Dedifferentiated amniotic fluid mesenchymal stem cell (primary cell): ENCODE measurements at regions not wholly inside any gene's neighbourhood (a gene's known extent, or its start where the extent isn't known, plus 50 kb on each side); places are given as distances from the start of the nearest gene placed in this dataset.
A peak's percentile ranks its signal among the peaks of the same experiment; 100 is the strongest.
"Not testable (repeated sequence)": the region's sequence is repeated elsewhere in the genome, so short reads cannot be mapped to it uniquely, and the experiment has no call there.

ENCODE experiments used
- DNase-seq: peaks from one replicate; pipeline ENCODE4 v3.0.0-alpha.2; 2016; ENCODE audit errors: extremely low spot score

DNA sequence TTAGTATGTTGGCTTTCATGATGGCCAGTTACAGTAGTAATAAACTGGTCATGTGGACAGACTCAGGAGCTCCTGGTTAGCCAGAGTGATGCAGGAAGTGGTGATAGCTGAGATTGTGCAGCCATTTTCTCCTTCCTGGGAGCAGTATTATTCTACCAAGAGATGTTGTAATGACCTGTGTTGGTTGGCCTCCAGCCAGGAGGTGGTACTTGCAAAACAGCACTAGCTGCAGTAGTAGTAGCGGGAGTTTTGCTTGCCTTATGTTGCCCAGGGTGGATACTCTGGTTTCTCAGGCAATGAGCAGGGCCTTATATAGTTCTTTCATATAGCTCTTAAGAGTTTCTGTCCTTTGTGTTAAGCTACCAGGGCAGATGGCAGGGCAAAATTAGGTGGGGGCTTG is 998.8 kb downstream of the GLUD2 start:
- DNase-seq: no peak

- DNase-seq: no peak
These were observed 999.4 kb downstream of the GLUD2 start for GRCh38 chrX:122046815-122047214.

DNA sequence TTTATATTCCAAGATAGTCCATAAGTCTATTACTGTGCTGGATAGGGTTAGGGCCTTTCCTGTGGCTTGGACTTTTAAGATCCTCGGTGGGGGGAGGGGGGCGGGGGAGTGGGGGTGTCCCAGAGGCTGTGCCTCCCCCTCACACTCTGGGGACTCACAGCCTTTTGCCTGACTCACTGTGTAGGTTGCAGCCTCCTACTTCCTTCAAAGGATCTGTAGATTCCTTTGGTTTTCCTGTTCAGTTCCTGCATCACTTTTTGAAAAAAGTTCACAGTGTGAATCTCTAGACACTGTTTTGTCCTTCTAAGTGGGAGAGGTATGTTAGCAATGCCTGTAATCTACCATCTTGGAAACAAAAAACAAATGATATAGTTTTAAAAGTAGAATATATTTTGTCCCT is 999.9 kb downstream of the GLUD2 start:
- DNase-seq: no peak

- DNase-seq: no peak
These were observed 1008.0 kb downstream of the GLUD2 start for GRCh38 chrX:122055460-122055859.

DNA sequence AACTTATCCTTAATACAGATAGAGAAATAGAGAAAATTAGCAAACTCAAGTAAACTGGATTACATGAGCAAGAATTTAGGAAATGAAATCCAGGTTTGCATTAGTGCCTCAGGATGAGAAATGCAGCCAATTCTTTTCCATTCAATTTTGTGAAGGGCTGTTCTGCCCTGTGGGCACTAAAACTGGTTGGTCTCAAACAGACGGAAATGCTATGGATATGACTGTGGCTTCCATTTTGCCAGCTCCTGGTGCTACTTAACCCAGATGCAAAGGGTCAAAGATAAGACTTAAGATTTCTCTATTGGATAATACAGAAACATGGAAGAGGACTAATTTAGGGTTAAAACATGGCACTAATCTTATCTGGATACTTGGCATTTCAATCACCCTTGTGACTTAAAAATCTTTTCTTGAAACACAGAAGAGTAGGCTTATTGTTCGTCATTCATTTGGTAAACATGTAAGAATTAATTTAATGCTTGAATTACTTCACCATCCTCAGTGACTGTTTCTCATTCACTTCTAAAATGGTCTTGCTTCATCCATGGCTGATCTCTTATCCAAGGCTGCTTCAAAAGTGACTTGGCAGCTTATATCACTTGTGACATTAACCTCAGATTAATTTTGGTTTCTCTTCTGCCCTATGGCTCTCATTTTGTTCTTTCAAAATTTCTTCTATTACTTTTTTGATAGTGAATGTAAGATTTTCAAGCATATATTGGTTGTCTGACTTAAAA is 1008.7 kb downstream of the GLUD2 start:
- no peak for DNase-seq

- DNase-seq: no peak
These were observed 1028.8 kb downstream of the GLUD2 start for GRCh38 chrX:122076241-122076640.

DNA sequence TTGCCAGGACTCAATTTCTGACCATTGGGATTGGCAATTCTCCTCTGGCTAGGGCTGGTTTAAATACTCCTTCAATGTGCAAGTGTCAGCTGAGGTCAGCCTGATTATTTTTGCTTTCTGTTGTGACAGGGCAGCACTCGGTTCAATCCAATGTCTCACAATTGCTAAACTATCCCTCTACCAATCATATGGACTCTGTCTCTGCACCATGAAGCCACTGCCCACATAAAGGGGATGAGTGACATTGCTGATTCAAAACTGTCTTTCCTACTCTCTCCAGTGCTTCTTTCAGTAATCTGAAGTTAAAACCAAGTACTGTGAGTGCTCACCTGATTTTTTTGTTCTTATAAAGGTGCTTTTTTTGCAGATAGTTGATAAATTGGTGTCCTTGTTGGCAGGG is 1030.7 kb downstream of the GLUD2 start:
- no peak for DNase-seq

DNA sequence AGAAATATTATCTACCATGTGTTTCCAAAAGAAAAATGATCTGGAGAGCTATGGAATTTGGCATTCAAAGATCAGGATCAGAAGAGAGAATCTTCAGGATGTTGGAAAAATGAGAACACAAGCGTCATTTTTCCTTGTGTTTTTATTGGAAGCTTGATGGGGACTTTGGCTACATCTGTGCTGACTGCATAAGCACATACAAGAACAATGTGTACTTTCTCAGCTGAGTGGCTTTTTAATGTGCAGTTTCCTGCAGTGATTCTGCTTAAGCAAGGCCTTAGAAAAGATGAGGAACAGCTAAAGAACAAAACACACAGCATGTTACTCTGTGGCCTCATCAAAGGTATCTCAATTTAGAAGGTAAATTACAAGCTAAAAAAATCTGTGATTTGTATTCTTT is 1039.9 kb downstream of the GLUD2 start:
- DNase-seq: no peak

DNA sequence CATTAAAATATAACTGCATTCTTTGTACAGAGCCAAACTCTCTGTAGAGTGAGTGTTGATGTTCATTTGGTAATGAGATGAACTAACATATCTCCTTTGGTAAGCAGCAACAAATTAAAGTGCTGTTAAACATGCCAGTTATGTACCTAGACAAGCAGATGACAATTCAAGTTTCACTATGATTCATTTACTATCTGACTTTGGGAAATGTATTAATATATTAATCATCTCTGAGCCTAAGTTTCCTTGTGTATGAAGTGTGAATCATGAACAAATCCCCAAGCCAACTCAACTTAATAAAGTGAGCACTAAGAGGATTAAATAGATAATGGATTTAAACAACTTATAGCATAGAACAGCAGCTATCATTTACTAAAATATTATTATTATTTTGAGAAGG is 1044.2 kb downstream of the GLUD2 start:
- no peak for DNase-seq

- DNase-seq: no peak
These were observed 1045.0 kb downstream of the GLUD2 start for GRCh38 chrX:122092360-122092759.

GRCh38 chrX:122092978-122093377 is 1045.6 kb downstream of the GLUD2 start:
- DNase-seq: no peak

GRCh38 chrX:122094611-122095010 is 1047.2 kb downstream of the GLUD2 start:
- no peak for DNase-seq

DNA sequence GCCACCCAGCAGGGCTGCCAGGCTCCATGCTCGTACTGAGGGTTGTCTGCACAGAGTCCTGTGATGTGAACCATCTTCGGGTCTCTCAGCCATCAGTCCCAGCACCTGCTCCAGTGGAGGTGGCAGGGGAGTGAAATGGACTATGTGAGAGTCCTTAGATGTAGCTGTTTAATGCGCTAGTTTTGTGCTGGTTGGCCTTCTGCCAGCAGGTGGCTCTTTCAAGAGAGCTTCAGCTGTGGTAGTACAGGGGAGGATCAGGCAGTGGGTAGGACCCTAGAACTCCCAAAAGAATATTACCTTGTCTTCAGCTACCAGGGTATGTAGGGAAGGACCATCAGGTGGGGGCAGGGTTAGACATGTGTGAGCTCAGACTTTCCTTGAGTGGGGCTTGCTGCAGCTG is 1066.0 kb downstream of the GLUD2 start:
- no peak for DNase-seq

DNA sequence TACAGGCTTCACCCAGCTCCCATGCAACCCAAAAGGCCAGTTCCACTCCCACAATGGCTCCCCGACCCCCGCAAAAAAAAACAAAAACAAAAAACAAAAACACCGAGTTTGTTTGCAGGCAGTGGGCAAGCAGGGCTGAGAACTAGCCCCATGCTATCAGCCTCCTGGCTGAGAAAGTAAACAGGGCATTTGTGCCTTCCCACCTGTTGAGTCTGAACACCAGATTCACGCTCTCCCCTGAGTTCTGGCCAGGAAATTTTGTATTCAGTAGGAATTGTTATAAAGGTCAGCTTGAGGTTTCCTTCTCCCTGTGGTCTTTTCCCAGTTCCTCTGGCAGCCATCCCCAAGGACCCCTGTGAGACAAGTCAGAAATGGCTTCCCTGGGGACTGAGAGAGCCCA is 1066.5 kb downstream of the GLUD2 start:
- no peak for DNase-seq

DNA sequence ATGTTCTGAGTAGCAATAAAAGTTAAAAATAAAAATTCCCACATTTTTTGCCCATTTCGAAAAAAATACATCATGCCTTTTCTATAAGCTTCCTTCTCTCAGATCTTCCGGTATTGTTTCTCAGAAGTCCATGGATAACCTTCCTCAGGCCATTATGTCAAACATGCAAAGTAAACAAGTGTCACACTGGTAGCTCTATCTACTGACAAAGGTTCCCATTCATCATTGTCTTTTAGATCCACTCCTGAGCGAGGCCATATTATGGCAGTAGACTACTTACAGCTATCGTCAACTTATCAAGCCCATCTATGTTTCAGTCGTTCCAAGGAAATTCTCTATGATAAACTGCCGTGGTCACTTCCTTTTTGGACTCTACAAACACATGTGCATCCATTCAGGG is 1068.2 kb downstream of the GLUD2 start:
- DNase-seq: no peak

DNA sequence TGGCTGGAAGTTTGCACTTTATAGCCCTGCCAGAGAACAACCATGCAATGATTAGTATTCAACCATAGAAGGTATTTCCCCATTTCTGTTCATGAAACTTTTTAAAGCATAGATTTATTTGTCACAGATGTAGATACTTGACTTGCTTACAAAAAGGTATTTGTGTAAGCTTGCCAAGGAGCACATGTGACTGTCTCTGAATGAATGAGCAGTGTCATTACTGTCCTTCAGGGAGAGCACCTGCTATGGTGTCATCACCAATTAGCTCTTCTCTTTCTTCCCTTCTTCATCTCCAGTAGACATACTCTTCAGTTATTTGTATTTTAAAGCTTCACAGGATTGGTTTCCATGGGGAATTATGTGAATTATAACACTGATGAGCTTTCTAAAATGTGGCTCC is 1064.7 kb upstream of the GRIA3 start:
- DNase-seq: no peak

GRCh38 chrX:122122274-122122673 is 1061.8 kb upstream of the GRIA3 start:
- no peak for DNase-seq

DNA sequence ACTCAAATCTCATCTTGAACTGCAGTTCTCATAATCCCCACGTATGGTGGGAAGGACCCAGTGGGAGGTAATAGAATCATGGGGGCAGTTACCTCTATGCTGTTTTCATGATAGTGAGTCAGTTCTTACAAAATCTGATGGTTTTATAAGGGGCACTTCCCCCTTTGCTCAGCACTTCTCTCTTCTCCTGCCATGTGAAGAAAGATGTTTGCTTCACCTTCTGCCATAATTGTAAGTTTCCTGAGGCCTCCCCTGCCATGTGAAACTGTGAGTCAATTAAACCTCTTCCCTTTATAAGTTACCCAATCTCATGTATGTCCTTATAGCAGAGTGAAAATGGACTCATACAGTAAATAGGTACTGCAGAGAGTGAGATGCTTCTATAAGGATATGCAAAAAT is 1050.6 kb upstream of the GRIA3 start:
- DNase-seq: no peak

DNA sequence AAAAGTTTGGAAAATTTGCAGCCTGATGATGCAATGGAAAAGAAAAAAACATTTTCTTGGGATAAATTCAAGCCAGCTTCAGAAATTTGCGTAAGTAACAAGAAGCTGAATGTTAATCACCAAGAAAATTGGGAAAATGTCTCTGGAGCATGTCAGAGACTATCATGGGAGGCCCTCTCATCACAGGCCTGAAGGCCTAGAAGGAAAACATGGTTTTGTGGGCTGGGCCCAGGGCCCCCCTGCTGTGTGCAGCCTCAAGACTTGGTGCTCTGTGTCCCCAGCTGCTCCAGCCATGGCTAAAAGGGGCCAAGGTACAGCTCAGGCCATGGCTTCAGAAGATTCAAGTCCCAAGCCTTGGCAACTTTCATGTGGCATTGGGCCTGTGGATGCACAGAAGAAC is 1049.8 kb upstream of the GRIA3 start:
- peak; percentile 26 for DNase-seq

GRCh38 chrX:122135070-122135469 is 1049.0 kb upstream of the GRIA3 start:
- DNase-seq: no peak

DNA sequence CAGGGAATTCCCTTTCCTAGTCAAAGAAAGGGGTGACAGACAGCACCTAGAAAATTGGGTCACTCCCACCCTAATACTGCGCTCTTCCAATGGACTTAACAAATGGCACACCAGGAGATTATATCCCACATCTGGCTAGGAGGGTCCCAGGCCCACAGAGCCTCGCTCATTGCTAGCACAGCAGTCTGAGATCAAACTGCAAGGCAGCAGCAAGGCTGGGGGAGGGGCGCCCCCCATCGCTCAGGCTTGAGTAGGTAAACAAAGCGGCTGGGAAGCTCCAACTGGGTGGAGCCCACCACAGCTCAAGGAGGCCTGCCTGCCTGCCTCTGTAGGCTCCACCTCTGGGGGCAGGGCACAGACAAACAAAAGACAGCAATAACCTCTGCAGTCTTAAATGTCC is 1043.9 kb upstream of the GRIA3 start:
- DNase-seq: not testable (repeated sequence)

GRCh38 chrX:122154019-122154418 is 1030.1 kb upstream of the GRIA3 start:
- no peak for DNase-seq

- DNase-seq: no peak
These were observed 1015.8 kb upstream of the GRIA3 start for GRCh38 chrX:122168241-122168640.

DNA sequence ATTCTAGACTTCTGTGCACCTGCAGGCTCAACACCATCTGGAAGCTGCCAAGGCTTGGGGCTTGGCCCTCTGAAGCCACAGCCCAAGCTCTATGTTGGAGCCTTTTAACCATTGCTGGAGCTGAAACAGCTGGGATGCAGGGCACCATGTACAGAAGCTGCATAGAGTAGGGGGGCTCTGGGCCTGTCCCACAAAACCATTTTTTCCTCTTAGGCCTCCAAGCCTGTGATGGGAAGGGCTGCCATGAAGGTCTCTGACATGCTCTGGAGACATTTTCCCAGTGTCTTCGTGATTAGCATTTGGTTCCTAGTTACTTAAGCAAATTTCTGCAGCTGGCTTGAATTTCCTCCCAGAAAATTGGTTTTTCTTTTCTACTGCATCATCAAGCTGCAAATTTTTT is 999.3 kb upstream of the GRIA3 start:
- no peak for DNase-seq
